Adrenal gland (tissue), 9 donors: ENCODE measurements at regions not wholly inside any gene's neighbourhood (a gene's known extent, or its start where the extent isn't known, plus 50 kb on each side); places are given as distances from the start of the nearest gene placed in this dataset.

Experiments used
- DNase-seq, 7 donors: peaks; one replicate each; pipeline ENCODE4 v3.0.0-alpha.2; 2019 to 2020
- H3K27ac ChIP-seq, 5 donors: fragments of 200-600 bp; sonication (generic) in 4 of 5; 1 replicate in 3 of 5; 2 replicates in 2 of 5; pipeline versions ENCODE4 v1.5.1 to v1.8.0; 2016 to 2020; ENCODE audit warnings: mild to moderate bottlenecking in 1 of 5
- H3K27me3 ChIP-seq: fragments of 200-600 bp; 2 replicates; pipeline ENCODE4 v1.8.0; 2021
- H3K36me3 ChIP-seq, 2 donors: fragments of 200-600 bp; replicated peaks in 1 of 2; 1 replicate in 1 of 2; 2 replicates in 1 of 2; pipeline versions ENCODE4 v1.5.1 to v1.8.0; 2018 to 2022
- H3K4me1 ChIP-seq, 2 donors: fragments of 200-600 bp; replicated peaks in 1 of 2; 1 replicate in 1 of 2; 2 replicates in 1 of 2; pipeline versions ENCODE4 v1.5.1 to v1.8.0; 2018 to 2021
- H3K4me3 ChIP-seq, 4 donors: fragments of 200-600 bp; sonication (generic) in 3 of 4; one replicate each; pipeline ENCODE4 v1.5.1; 2016 to 2018
- H3K9me3 ChIP-seq, 3 donors: fragments of 200-600 bp; sonication (generic) in 1 of 3; replicated peaks in 1 of 3; 1 replicate in 2 of 3; 2 replicates in 1 of 3; pipeline versions ENCODE4 v1.5.1 to v1.8.0; 2016 to 2021
- POLR2A ChIP-seq, 2 donors: fragments of 450-650 bp; IDR thresholded peaks; one replicate each; pipeline ENCODE4 v1.6.1; 2017; ENCODE audit warnings: antibody characterized with exemption in 2 of 2, mild to moderate bottlenecking in 2 of 2, moderate library complexity in 1 of 2
- WGBS, 4 donors: extraction: QIAGEN DNeasy Blood & Tissue Kit in 2 of 4; methylation state at CpG; one replicate each; pipeline versions ENCODE4 v1.1.5 to v1.1.7; 2013 to 2017; 5-methylcytosine and 5-hydroxymethylcytosine counted together
- intact Hi-C, 2 donors: fragments of 100-400 bp; cut with DNase I; formaldehyde crosslinking; loops; one replicate each; pipeline versions ENCODE4 v1.14.1 to v1.15.0; 2022 to 2023
- TF ChIP-seq, protein P1 (sequence below), 6 experiments: fragments of 450-650 bp in 4 of 6; fragments of 200-600 bp in 2 of 6; sonication (generic) in 1 of 6; IDR thresholded peaks; 1 replicate in 5 of 6; 2 replicates in 1 of 6; pipeline versions ENCODE4 v1.5.1 to v1.8.0; 2016 to 2021; ENCODE audit warnings: antibody characterized with exemption in 6 of 6, mild to moderate bottlenecking in 2 of 6, moderate library complexity in 1 of 6
- donor health status: healthy with polysubstance abuse.
- donor health status: Bipolar disorder and iron deficiency.
- donor health status: DM: yes; HTN: yes; CAD: no.
- donor health status: DM: no; HTN: no; CAD: no.
- donor health status: DM: no; HTN: no; CAD: no.

DNA sequence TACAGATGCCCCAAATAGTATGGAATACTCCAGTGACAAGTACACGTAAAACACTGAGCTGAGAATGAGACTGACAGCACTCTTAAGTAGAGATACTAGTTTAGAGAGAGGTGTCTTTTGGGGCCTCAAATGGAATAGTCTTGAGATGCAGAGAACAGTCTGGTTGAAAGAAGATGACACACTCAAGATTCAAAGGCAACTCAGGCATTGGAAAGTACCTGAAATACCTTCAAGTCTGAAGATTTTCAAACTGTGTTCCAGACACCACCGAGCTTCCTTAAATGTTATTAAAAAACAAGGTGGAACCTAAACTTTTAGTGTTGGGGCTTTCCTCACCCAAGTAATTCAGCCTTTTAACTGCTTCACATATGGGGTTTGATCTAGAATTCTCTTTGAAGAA is 437.7 kb downstream of the OMA1 start:
- WGBS, 4 donors, result 68 to 89% (median 77%) methylated on average over 2 of the region's 2 CpGs
- no peaks in the 10 kb centered on the region for H3K9me3 ChIP-seq
- no peaks in the 10 kb centered on the region for H3K27me3 ChIP-seq
- no peak for DNase-seq
- H3K4me3 ChIP-seq, result no peak overlapping the region
- intact Hi-C loops, result no loop called here
- no peaks in the 10 kb centered on the region for H3K36me3 ChIP-seq
- no peak overlapping the region for H3K27ac ChIP-seq
- no peak for TF ChIP-seq POLR2A (IDR thresholded peaks at IDR 0.05)
- TF ChIP-seq, protein P1, sequence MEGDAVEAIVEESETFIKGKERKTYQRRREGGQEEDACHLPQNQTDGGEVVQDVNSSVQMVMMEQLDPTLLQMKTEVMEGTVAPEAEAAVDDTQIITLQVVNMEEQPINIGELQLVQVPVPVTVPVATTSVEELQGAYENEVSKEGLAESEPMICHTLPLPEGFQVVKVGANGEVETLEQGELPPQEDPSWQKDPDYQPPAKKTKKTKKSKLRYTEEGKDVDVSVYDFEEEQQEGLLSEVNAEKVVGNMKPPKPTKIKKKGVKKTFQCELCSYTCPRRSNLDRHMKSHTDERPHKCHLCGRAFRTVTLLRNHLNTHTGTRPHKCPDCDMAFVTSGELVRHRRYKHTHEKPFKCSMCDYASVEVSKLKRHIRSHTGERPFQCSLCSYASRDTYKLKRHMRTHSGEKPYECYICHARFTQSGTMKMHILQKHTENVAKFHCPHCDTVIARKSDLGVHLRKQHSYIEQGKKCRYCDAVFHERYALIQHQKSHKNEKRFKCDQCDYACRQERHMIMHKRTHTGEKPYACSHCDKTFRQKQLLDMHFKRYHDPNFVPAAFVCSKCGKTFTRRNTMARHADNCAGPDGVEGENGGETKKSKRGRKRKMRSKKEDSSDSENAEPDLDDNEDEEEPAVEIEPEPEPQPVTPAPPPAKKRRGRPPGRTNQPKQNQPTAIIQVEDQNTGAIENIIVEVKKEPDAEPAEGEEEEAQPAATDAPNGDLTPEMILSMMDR (IDR thresholded peaks at IDR 0.05), result no peak
- H3K4me1 ChIP-seq, result no peaks in the 10 kb centered on the region

DNA sequence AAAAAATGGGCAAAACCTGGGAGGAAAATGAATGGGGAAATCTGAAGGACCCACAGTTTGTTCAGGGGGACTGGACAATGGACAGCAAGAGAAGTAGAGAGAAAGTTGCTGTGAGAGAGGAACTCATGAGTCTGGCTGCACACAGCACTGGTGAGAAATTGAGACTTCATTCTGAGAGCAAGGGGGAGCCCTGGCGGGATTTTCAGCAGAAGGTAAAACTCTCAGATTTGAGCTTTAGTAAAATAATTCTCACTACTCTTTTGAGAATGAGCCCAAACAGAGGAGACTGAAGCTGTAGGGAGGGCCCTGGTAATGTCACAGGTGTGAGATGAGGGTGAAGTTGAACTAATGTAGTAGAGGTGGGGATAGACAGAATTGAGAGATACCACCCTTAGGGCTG is 438.6 kb downstream of the OMA1 start:
- Histone ChIP-seq H3K27me3 (no peaks in the 10 kb centered on the region), H3K27ac (no peak overlapping the region), H3K4me1 (no peaks in the 10 kb centered on the region), H3K4me3 (no peak overlapping the region), H3K36me3 (no peaks in the 10 kb centered on the region), H3K9me3 (no peaks in the 10 kb centered on the region)
- intact Hi-C loops, result no loop called here
- no peak for DNase-seq
- TF ChIP-seq, protein P1 (IDR thresholded peaks at IDR 0.05), result no peak
- no peak for TF ChIP-seq POLR2A (IDR thresholded peaks at IDR 0.05)
- WGBS, 4 donors, result 91 to 100% (median 96%) methylated on average over 1 of the region's 1 CpG

DNA sequence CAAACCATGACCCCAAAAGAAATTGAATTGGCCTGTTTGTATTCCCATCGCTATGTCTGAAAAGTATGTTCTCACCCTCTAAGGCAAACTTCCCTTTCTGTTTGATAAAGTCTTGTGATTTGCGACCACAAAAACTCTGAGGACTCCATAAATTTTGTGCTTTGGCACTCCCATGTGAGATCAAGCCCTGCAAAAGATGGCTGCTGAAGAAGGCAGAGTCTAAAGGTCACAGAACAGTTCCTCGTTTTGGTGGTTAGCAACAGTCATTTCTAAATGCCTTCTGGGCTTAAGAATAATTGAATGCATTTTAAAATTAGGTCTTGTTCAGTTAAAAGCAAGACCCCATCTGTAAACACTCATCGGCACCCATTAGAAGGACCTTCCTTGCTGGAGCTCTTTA is 441.6 kb downstream of the OMA1 start:
- no peak overlapping the region for H3K4me3 ChIP-seq

DNA sequence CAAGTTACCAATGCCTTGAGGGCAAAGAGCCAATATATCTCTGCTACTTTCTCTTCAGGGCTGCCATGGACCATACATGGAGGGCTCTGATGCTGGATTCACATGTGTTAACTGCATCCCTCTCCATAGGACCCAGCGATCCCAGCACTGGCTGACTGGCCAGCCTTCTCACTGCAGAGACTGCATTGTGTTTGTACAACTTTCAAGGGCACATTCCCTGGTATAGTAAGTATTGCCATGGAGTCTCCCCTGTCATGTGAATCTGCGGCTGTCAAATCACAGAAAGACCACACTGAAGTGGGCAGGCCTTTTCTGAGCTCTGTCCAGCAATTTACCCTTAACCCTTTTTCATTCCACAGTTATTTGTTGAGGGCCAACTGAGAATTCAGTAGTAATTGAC is 449.8 kb downstream of the OMA1 start:
- Histone ChIP-seq H3K4me1 (no peaks in the 10 kb centered on the region), H3K27ac (no peak overlapping the region), H3K4me3 (no peak overlapping the region), H3K27me3 (no peaks in the 10 kb centered on the region), H3K9me3 (no peaks in the 10 kb centered on the region), H3K36me3 (no peaks in the 10 kb centered on the region)
- DNase-seq, result no peak
- no peak for TF ChIP-seq POLR2A (IDR thresholded peaks at IDR 0.05)
- TF ChIP-seq, protein P1 (IDR thresholded peaks at IDR 0.05), result no peak
- WGBS, 4 donors, result 61 to 74% (median 64%) methylated on average over 2 of the region's 2 CpGs
- intact Hi-C loops, result no loop called here

More for the DNA sequence above, 441.6 kb downstream of the OMA1 start:
- Histone ChIP-seq H3K4me1 (no peaks in the 10 kb centered on the region), H3K36me3 (no peaks in the 10 kb centered on the region), H3K27ac (no peak overlapping the region), H3K27me3 (no peaks in the 10 kb centered on the region), H3K9me3 (no peaks in the 10 kb centered on the region)
- TF ChIP-seq POLR2A (IDR thresholded peaks at IDR 0.05), result no peak
- TF ChIP-seq, protein P1 (IDR thresholded peaks at IDR 0.05), result no peak
- WGBS, 4 donors, result 34 to 46% (median 44%) methylated on average over 4 of the region's 4 CpGs
- intact Hi-C loops, result no loop called here
- DNase-seq, result no peak
